HG03575 (cell line): ENCODE measurements at regions not wholly inside any gene's neighbourhood (a gene's known extent, or its start where the extent isn't known, plus 50 kb on each side); places are given as distances from the start of the nearest gene placed in this dataset.

Experiments
- ATAC-seq: cut with Tn5 transposase; IDR thresholded peaks from one replicate; pipeline ENCODE4 v1.9.1; 2021; ENCODE audit not compliant: unreplicated experiment, insufficient number of reproducible peaks, low FRiP score; ENCODE audit errors: extremely low read depth

DNA sequence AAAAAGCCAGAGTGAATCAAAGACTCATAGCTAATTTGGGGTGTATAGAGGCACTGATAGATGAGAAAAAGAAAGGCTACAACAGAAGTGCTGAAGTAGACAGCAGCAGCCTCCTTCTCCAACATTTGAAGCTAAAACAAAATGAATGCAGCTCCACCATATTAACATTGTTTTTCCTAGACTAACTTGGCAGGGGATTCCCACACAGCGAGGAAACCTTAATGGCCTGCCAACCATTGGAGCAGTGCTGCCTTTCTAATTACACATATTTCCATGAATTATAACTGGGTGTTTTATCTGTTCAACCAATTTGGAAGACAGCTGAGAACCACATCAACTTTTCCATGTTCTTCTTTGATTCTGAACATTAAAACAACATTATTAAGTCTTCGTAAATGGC lies 478.6 kb downstream of the LIG4 start:
- ATAC-seq: no peak

GRCh38 chr13:107736170-107736569 lies 479.2 kb downstream of the LIG4 start:
- no peak for ATAC-seq

- no peak for ATAC-seq
These were observed 480.3 kb downstream of the LIG4 start for GRCh38 chr13:107734891-107735625.

- no peak for ATAC-seq
These were observed 482.1 kb downstream of the LIG4 start for GRCh38 chr13:107733276-107733675.

GRCh38 chr13:107730813-107731212 lies 484.5 kb downstream of the LIG4 start:
- no peak for ATAC-seq

DNA sequence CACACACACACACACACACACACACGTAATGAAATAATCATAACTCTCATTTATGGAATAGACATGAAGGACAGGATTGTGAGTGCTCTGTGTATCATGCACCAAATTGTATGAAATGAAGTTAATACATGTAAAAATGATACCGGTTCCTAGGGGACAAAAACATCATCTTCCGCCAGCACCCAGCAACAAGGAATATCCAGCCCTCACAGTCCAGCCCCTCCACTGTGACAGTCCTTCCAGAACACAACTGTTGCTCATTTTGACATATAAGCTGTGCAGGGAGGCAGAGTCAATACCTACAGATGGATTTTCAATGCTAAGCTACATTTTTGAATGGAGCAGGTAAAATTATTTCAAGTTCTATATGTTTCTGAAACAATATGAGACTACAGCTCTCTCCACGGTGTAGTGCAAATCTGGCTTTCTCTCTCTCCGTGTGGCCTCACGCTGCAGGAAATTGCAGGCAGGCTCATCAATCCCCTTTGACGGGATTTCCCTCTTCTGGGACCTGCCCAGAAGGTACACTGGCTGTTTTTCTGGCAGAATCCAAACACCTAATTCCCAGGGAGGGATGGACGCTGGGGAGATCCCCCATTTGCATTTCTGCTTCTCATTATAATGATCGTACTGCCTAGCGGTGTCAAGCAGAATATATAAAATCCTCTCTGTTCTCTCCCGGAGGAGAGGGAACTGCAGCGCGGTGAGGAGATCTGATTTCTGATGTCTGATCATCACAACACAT lies 494.0 kb downstream of the LIG4 start:
- no peak for ATAC-seq

- ATAC-seq: no peak
These were observed 498.6 kb downstream of the LIG4 start for GRCh38 chr13:107716741-107717140.

- ATAC-seq: no peak
These were observed 499.1 kb downstream of the LIG4 start for GRCh38 chr13:107716241-107716640.

DNA sequence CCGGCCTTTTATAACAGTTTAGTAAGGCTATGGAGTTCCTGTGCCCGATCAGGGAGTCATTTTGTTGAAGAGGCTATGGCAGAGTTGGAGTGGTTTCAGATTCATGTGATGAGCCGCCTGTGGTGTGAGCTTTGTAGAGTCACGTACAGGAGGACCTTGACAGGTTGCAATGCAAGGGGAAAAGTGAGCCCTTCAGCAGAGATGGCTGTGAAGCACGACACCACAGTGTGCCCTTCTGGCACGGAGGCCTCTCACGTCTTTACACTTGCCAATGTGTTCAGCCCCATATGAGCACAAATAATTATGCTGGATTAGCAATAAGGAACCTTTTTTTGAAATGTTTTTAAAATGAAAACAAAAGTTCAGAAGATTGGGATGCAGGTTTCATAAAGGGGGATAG lies 499.8 kb downstream of the LIG4 start:
- no peak for ATAC-seq

GRCh38 chr13:107713314-107713713 lies 502.0 kb downstream of the LIG4 start:
- no peak for ATAC-seq

DNA sequence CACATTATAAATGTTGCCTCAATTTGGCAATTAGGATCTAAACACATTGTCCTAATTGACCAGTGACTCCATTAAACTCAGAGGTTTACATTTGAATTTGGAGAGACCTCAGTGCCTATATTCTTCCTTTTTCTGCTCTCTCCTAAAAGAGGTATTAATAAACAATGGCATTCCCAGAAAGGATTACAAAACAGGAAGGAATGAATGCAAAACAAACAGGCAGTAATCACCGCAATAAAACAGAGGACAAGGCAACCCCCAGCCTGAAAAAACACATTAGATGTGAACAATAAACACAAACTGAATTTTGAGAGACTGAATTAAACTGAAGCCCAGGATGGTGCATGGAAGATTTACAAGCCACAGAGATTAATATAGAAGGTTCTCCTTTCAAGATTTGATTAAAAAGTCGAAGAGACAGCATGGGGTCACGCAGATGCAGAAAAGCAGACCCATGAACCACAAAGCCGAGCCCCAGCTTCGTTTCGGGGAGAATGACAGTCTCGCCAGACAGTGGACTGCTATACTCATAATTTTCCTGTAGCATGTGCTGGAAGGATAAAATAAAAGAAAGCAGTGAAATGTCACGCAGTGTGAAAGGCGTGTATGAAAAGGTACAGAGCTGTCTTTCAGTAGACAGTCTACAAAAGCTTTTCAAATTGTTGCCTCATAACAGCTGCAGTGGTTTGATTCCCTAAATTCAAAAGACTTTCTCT lies 503.0 kb downstream of the LIG4 start:
- no peak for ATAC-seq

DNA sequence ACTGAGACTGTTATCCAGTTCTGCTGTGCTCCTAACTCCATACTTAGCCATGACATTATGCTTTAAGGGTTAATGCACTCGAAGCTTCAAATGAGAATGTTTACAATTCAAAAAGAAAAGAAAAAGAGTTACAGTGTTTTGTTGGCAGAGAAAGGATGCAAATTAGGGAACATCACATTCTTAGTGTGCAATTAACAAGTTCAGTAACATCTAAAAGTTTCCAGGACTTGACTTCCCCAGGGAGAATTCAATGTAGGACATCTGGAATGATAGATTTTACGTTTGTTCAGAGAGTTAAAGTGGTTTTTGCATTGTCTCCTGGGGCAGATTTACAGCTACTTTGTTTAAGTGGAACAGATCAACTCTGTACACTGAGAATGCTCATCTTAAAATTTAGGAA lies 525.2 kb downstream of the LIG4 start:
- ATAC-seq: no peak

DNA sequence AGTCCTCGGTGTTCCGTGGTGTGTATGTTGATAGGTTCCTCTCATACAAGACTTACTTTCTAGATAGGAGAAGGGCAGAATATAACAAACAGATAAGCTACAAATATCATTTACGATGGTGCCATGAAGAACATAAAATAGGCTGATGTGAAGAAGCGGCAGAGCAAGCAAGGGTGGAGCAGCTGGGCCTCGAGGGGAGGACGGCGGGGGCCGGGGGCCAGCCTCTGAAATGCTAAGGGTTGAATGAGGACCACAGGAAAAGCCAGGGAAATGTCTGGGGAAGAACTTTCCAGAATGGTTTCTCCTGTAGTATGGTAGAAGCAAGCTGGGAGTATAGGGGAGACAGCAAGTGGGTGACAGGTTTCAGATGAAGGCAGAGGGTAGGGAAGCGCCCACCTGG lies 529.5 kb downstream of the LIG4 start:
- ATAC-seq: no peak

- ATAC-seq: no peak
These were observed 533.7 kb downstream of the LIG4 start for GRCh38 chr13:107681600-107681999.

DNA sequence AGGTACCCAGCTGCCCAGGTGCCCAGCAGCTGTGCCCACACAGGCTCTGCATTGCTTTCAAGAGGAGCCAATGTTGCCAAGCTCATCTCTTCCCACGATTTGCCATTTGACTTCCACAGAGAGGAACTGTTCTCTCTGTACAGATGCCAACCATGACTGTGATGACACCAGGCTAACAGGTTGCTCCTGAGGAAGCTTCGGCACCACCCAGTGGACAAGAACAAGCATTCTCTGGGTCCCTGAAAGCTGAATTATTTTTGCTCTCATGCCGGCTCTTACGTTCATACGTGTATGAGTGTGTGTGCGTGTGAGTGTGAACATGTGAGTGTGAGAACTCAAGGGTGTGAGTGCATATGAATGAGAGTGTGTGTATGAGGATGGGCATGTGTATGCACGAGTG lies 535.2 kb downstream of the LIG4 start:
- no peak for ATAC-seq

DNA sequence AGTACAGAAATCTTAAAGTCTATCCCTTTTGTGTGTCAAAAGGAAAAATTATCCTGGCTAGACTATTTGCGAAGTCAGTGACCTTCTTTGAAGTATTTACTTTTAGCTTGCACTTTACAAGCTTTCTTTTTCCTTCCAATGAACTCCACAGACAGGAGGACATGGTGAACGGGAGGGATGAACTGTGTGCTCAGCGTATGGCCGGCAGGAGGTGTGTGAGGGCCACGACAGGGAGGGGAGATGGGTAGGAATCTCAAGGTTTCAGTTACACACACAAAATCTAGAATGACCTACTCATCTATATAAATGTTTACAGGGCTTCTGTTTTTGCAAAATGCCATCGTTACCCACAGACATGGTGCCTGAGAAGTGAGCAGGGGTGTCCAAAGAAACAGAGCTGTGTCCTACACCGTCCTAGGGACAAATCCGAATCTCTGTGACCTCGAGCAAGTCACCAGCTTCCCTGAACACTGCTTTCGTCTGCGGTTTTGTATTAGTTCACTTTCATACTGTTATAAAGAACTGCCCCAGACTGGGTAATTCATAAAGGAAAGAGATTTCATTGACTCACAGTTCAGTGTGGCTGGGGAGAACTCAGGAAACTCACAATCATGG lies 537.2 kb downstream of the LIG4 start:
- no peak for ATAC-seq

DNA sequence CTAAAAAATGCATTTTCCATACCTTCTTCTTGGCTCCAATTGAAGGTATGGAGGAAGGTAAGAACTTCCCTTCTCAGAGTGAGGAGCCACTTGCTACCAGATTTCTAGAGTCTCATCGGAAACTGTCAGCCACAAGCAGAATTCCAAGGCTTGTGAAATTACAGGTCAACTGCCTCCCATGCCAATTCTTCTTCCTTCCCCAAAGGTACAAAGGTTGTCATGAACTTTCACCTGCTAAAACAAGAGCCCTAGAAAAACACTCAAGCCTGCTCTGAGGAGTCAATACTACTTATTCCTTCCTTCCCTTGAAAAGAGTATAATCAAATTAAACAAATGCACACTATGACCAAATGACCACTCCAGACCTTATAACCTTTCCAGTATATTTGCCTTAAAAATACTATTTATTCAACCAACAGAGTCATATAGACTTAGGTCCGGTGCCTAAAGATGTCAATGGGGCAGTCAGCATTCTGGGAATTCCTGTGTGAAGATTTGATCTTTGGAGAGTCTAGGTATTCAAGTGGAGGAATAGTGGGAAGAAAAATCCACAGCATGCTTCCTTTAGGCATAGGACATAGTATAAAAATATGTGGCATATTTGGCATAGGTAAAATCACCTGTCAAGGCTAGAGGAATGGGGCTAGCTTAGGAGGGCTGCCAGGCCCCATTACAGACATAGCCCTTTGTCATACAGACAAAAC lies 539.3 kb downstream of the LIG4 start:
- ATAC-seq: no peak

DNA sequence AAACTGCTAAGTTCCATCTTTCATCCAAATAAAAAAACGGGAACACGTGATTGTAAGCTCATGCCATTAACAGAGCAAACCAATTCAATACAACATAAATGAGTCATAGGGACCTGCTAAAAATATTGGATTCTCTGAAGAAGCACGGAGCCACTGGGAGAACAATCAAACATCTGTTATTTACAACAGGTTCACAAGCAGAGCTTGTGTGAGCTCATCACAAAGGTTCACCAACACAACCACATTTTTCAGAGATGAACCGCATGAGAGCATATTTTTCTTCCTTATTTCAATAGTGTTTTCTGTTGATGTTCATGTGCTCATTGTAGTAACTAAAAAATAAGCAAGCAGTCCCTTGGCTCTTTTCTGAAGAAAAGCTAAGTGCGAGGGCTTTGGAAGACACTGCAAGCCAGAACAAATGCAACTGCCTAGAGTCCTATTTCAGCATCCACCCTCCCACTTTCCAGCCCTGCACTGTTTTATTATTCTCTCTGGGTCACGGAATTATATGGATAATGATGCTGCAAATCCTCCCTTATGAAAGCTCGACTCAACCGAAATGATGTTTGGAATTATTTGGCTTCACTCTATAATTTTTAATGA lies 545.8 kb downstream of the LIG4 start:
- no peak for ATAC-seq
